Caco-2 (cell line): ENCODE measurements at regions not wholly inside any gene's neighbourhood (a gene's known extent, or its start where the extent isn't known, plus 50 kb on each side); places are given as distances from the start of the nearest gene placed in this dataset.

ENCODE experiments used
- BruUV-seq: library from RNA; stranded (reverse); fragments of 400-500 nt; replicated peaks from 2 replicates; lab custom pipeline; 2021; lab: Mats Ljungman, UMichigan
- CTCF ChIA-PET: fragments of 300-600 bp; sonication (Branson Sonifier 250); formaldehyde crosslinking; loops from one replicate; lab custom pipeline; 2022; ENCODE audit warnings: antibody characterized with exemption; lab: Charles Lee
- POLR2A ChIA-PET: fragments of 300-600 bp; sonication (Branson Sonifier 250); formaldehyde crosslinking; loops from one replicate; lab custom pipeline; 2022; ENCODE audit warnings: antibody characterized with exemption; lab: Charles Lee
- DNase-seq, 2 experiments: peaks; one replicate each; pipeline versions ENCODE4 v3.0.0 to v3.0.0-alpha.2; 2020 to 2022
- H3K27me3 ChIP-seq: replicated peaks from 2 replicates; pipeline ENCODE4 v1.6.0; 2011; ENCODE audit warnings: low read length; ENCODE audit not compliant: control insufficient read depth, insufficient read depth
- H3K36me3 ChIP-seq: 2 replicates; pipeline ENCODE4 v1.5.1; 2011; ENCODE audit warnings: low read length; ENCODE audit not compliant: control insufficient read depth, insufficient read depth
- H3K4me1 ChIP-seq: fragments of 250-450 bp; sonication (Bioruptor Pico); 2 replicates; pipeline ENCODE4 v1.5.1; 2020; ENCODE audit warnings: mild to moderate bottlenecking
- H3K4me3 ChIP-seq: 2 replicates; pipeline ENCODE4 v1.5.1; 2011; ENCODE audit warnings: low read depth, mild to moderate bottlenecking, control low read depth, low read length
- H3K9me3 ChIP-seq: fragments of 250-450 bp; sonication (Bioruptor Pico); 2 replicates; pipeline ENCODE4 v1.5.1; 2020; ENCODE audit warnings: mild to moderate bottlenecking, moderate library complexity
- H3K27ac Mint-ChIP-seq: one replicate; pipeline ENCODE4 v1.8.0; 2022; ENCODE audit warnings: mixed read lengths; ENCODE audit not compliant: unreplicated experiment
- H3K27me3 Mint-ChIP-seq: one replicate; pipeline ENCODE4 v1.8.0; 2022; ENCODE audit warnings: mixed read lengths; ENCODE audit not compliant: insufficient read depth, unreplicated experiment
- H3K36me3 Mint-ChIP-seq: one replicate; pipeline ENCODE4 v1.8.0; 2022; ENCODE audit warnings: mild to moderate bottlenecking, mixed read lengths; ENCODE audit not compliant: insufficient read depth, unreplicated experiment
- H3K4me1 Mint-ChIP-seq: one replicate; pipeline ENCODE4 v1.8.0; 2022; ENCODE audit warnings: low read depth, mixed read lengths; ENCODE audit not compliant: unreplicated experiment
- H3K4me3 Mint-ChIP-seq: one replicate; pipeline ENCODE4 v1.8.0; 2022; ENCODE audit warnings: mild to moderate bottlenecking, moderate library complexity, mixed read lengths; ENCODE audit not compliant: unreplicated experiment
- H3K9me3 Mint-ChIP-seq: one replicate; pipeline ENCODE4 v1.8.0; 2022; ENCODE audit warnings: mixed read lengths; ENCODE audit not compliant: unreplicated experiment
- intact Hi-C: fragments of 100-400 bp; cut with micrococcal nuclease; formaldehyde crosslinking; loops from one replicate; pipeline ENCODE4 v1.10.0; 2022; ENCODE audit not compliant: unreplicated experiment
- TF ChIP-seq, protein P1 (sequence below), 2 experiments: fragments of 200-600 bp in 1 of 2; IDR thresholded peaks; 1 replicate in 1 of 2; 2 replicates in 1 of 2; pipeline versions ENCODE4 v1.5.1 to v1.8.0; 2011 to 2022; ENCODE audit warnings: antibody characterized with exemption in 1 of 2, control low read depth in 1 of 2, inconsistent platforms in 1 of 2, low read depth in 1 of 2, low read length in 1 of 2, mild to moderate bottlenecking in 1 of 2, moderate library complexity in 1 of 2; ENCODE audit not compliant: insufficient read depth in 1 of 2, severe bottlenecking in 1 of 2, unreplicated experiment in 1 of 2

DNA sequence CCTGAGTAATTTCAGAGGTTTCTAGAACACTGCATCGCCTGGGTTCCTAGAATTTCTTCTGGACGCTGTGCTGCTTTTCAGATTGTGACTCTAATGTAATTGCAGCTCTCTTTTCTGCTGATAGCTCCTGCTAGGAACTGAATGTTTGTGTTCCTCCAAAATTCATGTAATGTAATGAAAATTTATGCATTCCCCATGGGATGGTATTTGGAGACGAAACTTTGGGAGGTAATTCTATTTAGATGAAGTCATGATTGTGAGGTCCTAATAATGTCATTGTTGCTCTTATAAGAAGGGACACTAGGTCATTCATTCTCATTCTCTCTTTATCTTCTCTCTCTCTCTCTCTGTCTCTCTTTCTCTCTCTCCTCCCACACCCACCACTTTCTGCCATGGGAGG is 223.9 kb upstream of the DOK6 start:
- intact Hi-C loops, result no loop called here
- H3K4me3 ChIP-seq, result no peak overlapping the region
- H3K36me3 Mint-ChIP-seq, result no peaks in the 10 kb centered on the region

DNA sequence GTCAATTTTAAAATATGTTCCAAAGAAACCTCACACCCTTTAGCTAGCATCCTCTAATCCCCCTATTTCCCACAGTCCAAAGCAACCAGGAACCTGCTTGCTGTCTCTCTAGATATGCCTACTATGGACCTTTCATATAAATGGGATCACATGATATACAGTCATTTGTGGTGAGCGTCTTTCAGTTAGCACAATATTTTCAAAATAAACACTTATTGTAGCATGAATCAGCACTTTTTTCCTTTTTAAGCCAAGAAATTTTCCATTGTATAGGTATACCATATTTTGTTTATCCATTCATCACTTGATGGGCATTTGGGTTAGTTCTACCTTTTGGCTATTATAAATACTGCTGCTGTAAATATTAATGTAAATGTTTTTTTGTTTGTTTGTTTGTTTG is 223.0 kb upstream of the DOK6 start:
- intact Hi-C loops, result no loop called here
- POLR2A ChIA-PET, result no interaction called here
- H3K9me3 ChIP-seq, result no peaks in the 10 kb centered on the region
- Mint-ChIP-seq H3K4me1 (no peaks in the 10 kb centered on the region), H3K36me3 (no peaks in the 10 kb centered on the region), H3K9me3 (no peaks in the 10 kb centered on the region), H3K4me3 (no peak overlapping the region), H3K27ac (no peak overlapping the region), H3K27me3 (peaks cover 2% of the 10 kb centered on the region)
- no peak for DNase-seq
- no TSS peak for BruUV-seq
- no peaks in the 10 kb centered on the region for H3K4me1 ChIP-seq
- H3K4me3 ChIP-seq, result no peak overlapping the region
- H3K27me3 ChIP-seq, result no peaks in the 10 kb centered on the region
- TF ChIP-seq, protein P1, sequence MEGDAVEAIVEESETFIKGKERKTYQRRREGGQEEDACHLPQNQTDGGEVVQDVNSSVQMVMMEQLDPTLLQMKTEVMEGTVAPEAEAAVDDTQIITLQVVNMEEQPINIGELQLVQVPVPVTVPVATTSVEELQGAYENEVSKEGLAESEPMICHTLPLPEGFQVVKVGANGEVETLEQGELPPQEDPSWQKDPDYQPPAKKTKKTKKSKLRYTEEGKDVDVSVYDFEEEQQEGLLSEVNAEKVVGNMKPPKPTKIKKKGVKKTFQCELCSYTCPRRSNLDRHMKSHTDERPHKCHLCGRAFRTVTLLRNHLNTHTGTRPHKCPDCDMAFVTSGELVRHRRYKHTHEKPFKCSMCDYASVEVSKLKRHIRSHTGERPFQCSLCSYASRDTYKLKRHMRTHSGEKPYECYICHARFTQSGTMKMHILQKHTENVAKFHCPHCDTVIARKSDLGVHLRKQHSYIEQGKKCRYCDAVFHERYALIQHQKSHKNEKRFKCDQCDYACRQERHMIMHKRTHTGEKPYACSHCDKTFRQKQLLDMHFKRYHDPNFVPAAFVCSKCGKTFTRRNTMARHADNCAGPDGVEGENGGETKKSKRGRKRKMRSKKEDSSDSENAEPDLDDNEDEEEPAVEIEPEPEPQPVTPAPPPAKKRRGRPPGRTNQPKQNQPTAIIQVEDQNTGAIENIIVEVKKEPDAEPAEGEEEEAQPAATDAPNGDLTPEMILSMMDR (IDR thresholded peaks at IDR 0.05; ENCODE audit: insufficient read depth in 1 of 2, low read depth in 1 of 2, low read length in 1 of 2, severe bottlenecking in 1 of 2, unreplicated experiment in 1 of 2), result no peak
- no peaks in the 10 kb centered on the region for H3K36me3 ChIP-seq
- CTCF ChIA-PET, result no interaction called here

More for the DNA sequence above, 223.9 kb upstream of the DOK6 start:
- no TSS peak for BruUV-seq
- DNase-seq, result no peak
- Mint-ChIP-seq H3K9me3 (no peaks in the 10 kb centered on the region), H3K4me3 (no peak overlapping the region), H3K4me1 (no peaks in the 10 kb centered on the region), H3K27me3 (peaks cover 2% of the 10 kb centered on the region), H3K27ac (no peak overlapping the region)
- Histone ChIP-seq H3K4me1 (no peaks in the 10 kb centered on the region), H3K27me3 (no peaks in the 10 kb centered on the region), H3K36me3 (no peaks in the 10 kb centered on the region), H3K9me3 (no peaks in the 10 kb centered on the region)
- TF ChIP-seq, protein P1 (IDR thresholded peaks at IDR 0.05; ENCODE audit: insufficient read depth in 1 of 2, low read depth in 1 of 2, low read length in 1 of 2, severe bottlenecking in 1 of 2, unreplicated experiment in 1 of 2), result no peak
- ChIA-PET POLR2A (no interaction called here), CTCF (no interaction called here)

DNA sequence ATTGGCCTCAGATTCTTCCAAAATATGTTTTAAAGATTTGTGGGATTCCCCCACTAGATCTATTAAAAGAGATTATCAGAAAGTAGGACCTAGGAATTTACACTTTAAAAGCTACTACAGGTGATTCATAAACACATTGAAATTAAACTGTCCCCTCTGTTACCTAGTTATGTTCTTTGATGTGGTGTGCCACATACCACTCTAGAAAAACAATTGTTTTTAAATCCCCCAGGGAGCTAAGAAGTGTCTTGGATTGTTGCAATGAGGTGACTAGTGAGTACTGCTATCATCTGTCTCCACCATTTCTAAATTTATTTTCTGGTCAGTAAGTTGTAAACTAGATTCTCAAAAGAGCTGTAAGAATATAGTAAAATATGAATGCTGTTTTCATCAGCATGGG is 214.5 kb upstream of the DOK6 start:
- H3K36me3 Mint-ChIP-seq, result no peaks in the 10 kb centered on the region
- H3K36me3 ChIP-seq, result no peaks in the 10 kb centered on the region
- no peaks in the 10 kb centered on the region for H3K4me1 ChIP-seq
- H3K9me3 ChIP-seq, result no peaks in the 10 kb centered on the region
- DNase-seq, result no peak
- no peaks in the 10 kb centered on the region for H3K4me1 Mint-ChIP-seq
- H3K27me3 Mint-ChIP-seq, result no peaks in the 10 kb centered on the region
- POLR2A ChIA-PET, result no interaction called here
- H3K9me3 Mint-ChIP-seq, result no peaks in the 10 kb centered on the region
- no peak overlapping the region for H3K4me3 Mint-ChIP-seq
- CTCF ChIA-PET, result no interaction called here
- TF ChIP-seq, protein P1 (IDR thresholded peaks at IDR 0.05; ENCODE audit: insufficient read depth in 1 of 2, low read depth in 1 of 2, low read length in 1 of 2, severe bottlenecking in 1 of 2, unreplicated experiment in 1 of 2), result no peak
- no TSS peak for BruUV-seq
- intact Hi-C loops, result no loop called here
- no peaks in the 10 kb centered on the region for H3K27me3 ChIP-seq
- no peak overlapping the region for H3K4me3 ChIP-seq
- no peak overlapping the region for H3K27ac Mint-ChIP-seq
